ENCODE measurements at regions not wholly inside any gene's neighbourhood (a gene's known extent, or its start where the extent isn't known, plus 50 kb on each side); places are given as distances from the start of the nearest gene placed in this dataset.

GRCh38 chr5:38734353-38734752, 111.5 kb upstream of the OSMR start:
- DNase-seq (ENCODE audit: low read depth) = no peak
- H3K4me3 ChIP-seq (ENCODE audit: low read depth, low read length) = no peak overlapping the region
- TF ChIP-seq, protein P1, sequence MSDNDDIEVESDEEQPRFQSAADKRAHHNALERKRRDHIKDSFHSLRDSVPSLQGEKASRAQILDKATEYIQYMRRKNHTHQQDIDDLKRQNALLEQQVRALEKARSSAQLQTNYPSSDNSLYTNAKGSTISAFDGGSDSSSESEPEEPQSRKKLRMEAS (IDR thresholded peaks at IDR 0.05; ENCODE audit: low read depth, low read length) = no peak
- TF ChIP-seq CTCF (IDR thresholded peaks at IDR 0.05; ENCODE audit: low read depth, low read length) = no peak
- no peak for TF ChIP-seq MYC (IDR thresholded peaks at IDR 0.05; ENCODE audit: low read depth, low read length)
- TF ChIP-seq POLR2A (IDR thresholded peaks at IDR 0.05; ENCODE audit: extremely low read depth, insufficient read length) = no peak

DNA sequence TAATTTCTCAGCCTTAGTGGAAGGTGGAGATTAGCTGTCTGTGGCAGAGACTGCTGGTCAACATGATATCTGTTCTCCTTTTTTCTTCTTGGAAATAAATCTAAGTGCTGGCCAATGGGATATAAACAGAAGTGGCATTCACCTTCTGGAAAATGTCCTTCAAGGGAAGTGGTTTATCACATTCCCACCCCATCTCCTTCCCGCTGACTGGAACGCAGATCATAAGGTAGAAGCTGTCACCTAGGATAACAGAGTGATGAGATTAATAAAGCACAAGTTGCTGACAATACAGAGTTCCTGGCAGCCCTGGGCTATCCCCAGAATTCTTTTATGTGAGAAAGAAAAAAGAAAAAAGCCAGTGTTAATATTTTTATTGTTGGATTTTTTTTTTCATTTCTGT, 109.7 kb upstream of the OSMR start:
- H3K4me3 ChIP-seq (ENCODE audit: low read depth, low read length) = no peak overlapping the region
- TF ChIP-seq, protein P1 (IDR thresholded peaks at IDR 0.05; ENCODE audit: low read depth, low read length) = no peak
- no peak for TF ChIP-seq POLR2A (IDR thresholded peaks at IDR 0.05; ENCODE audit: extremely low read depth, insufficient read length)
- no peak for TF ChIP-seq MYC (IDR thresholded peaks at IDR 0.05; ENCODE audit: low read depth, low read length)
- no peak for TF ChIP-seq CTCF (IDR thresholded peaks at IDR 0.05; ENCODE audit: low read depth, low read length)
- DNase-seq (ENCODE audit: low read depth) = no peak

GRCh38 chr5:38737976-38738375, 107.8 kb upstream of the OSMR start:
- H3K4me3 ChIP-seq (ENCODE audit: low read depth, low read length) = no peak overlapping the region
- no peak for DNase-seq (ENCODE audit: low read depth)
- no peak for TF ChIP-seq MYC (IDR thresholded peaks at IDR 0.05; ENCODE audit: low read depth, low read length)
- no peak for TF ChIP-seq POLR2A (IDR thresholded peaks at IDR 0.05; ENCODE audit: extremely low read depth, insufficient read length)
- TF ChIP-seq, protein P1 (IDR thresholded peaks at IDR 0.05; ENCODE audit: low read depth, low read length) = no peak
- no peak for TF ChIP-seq CTCF (IDR thresholded peaks at IDR 0.05; ENCODE audit: low read depth, low read length)

GRCh38 chr5:38739011-38739704, 106.7 kb upstream of the OSMR start:
- no peak overlapping the region for H3K4me3 ChIP-seq (ENCODE audit: low read depth, low read length)
- TF ChIP-seq POLR2A (IDR thresholded peaks at IDR 0.05; ENCODE audit: extremely low read depth, insufficient read length) (no peak), MYC (IDR thresholded peaks at IDR 0.05; ENCODE audit: low read depth, low read length) (no peak), CTCF (IDR thresholded peaks at IDR 0.05; ENCODE audit: low read depth, low read length) (no peak)
- TF ChIP-seq, protein P1 (IDR thresholded peaks at IDR 0.05; ENCODE audit: low read depth, low read length) = no peak
- no peak for DNase-seq (ENCODE audit: low read depth)

DNA sequence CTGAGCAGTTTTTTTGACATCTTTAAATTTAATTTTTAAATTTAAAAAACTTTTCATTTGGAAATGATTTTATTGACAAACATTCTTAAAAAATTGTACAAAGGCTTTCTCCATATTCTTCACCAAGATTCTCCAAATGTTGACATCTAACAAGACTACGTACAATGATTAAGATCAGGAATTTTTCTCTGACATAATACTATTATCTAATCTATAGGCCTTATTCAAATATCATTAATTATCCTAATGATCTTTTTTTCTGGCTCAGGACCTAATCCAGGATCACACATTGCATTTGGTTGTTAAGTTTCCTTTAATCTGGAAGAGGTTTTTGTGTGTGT, 106.1 kb upstream of the OSMR start:
- TF ChIP-seq, protein P1 (IDR thresholded peaks at IDR 0.05; ENCODE audit: low read depth, low read length) = no peak
- TF ChIP-seq MYC (IDR thresholded peaks at IDR 0.05; ENCODE audit: low read depth, low read length) (no peak), POLR2A (IDR thresholded peaks at IDR 0.05; ENCODE audit: extremely low read depth, insufficient read length) (no peak), CTCF (IDR thresholded peaks at IDR 0.05; ENCODE audit: low read depth, low read length) (no peak)
- H3K4me3 ChIP-seq (ENCODE audit: low read depth, low read length) = no peak overlapping the region
- DNase-seq (ENCODE audit: low read depth) = no peak

All from NB4 (cell line).